SU-DHL-6 (cell line): ENCODE measurements at regions not wholly inside any gene's neighbourhood (a gene's known extent, or its start where the extent isn't known, plus 50 kb on each side); places are given as distances from the start of the nearest gene placed in this dataset.

Source experiments
- H2AFZ ChIP-seq: fragments of 200-600 bp; sonication (generic); 2 replicates; pipeline ENCODE4 v1.6.1; 2014; ENCODE audit warnings: low read depth, mild to moderate bottlenecking, moderate library complexity, mixed read lengths, antibody characterized with exemption, low read length; ENCODE audit not compliant: severe bottlenecking
- H3F3A ChIP-seq: fragments of 200-600 bp; shearing (Covaris generic); 2 replicates; pipeline ENCODE4 v1.6.0; 2016; ENCODE audit warnings: antibody characterized with exemption, mild to moderate bottlenecking; ENCODE audit not compliant: insufficient read depth
- H3K27ac ChIP-seq: fragments of 200-600 bp; sonication (generic); 2 replicates; pipeline ENCODE4 v1.5.1; 2016; ENCODE audit warnings: low read depth, mild to moderate bottlenecking, low read length, moderate library complexity, mixed read lengths
- H3K27me3 ChIP-seq: fragments of 200-600 bp; sonication (generic), shearing (Covaris generic); 2 replicates; pipeline ENCODE4 v1.6.0; 2014; ENCODE audit warnings: mild to moderate bottlenecking, low read length
- H3K36me3 ChIP-seq: fragments of 200-600 bp; sonication (generic); 2 replicates; pipeline ENCODE4 v1.6.1; 2014; ENCODE audit warnings: mild to moderate bottlenecking, low read length, mixed read lengths
- H3K4me2 ChIP-seq: fragments of 300-600, 200-600 bp; shearing (Covaris generic), sonication (generic); 2 replicates; pipeline ENCODE4 v1.6.0; 2014; ENCODE audit warnings: low read length, low read depth, mild to moderate bottlenecking; ENCODE audit not compliant: poor library complexity, severe bottlenecking
- H3K4me3 ChIP-seq: fragments of 200-600 bp; sonication (generic); 2 replicates; pipeline ENCODE4 v1.5.1; 2014; ENCODE audit warnings: antibody characterized with exemption, low read length, mild to moderate bottlenecking, mixed read lengths; ENCODE audit not compliant: insufficient read depth, poor library complexity, severe bottlenecking
- H3K79me2 ChIP-seq: fragments of 200-600 bp; sonication (generic); 2 replicates; pipeline ENCODE4 v1.6.1; 2014; ENCODE audit warnings: mild to moderate bottlenecking, low read length, moderate library complexity; ENCODE audit not compliant: insufficient read depth
- H3K9ac ChIP-seq: fragments of 200-600 bp; sonication (generic); 2 replicates; pipeline ENCODE4 v1.7.0; 2014; ENCODE audit warnings: mild to moderate bottlenecking, low read length
- H3K9me2 ChIP-seq: fragments of 200-600 bp; sonication (generic); replicated peaks from 2 replicates; pipeline ENCODE4 v1.6.1; 2014; ENCODE audit warnings: low read length; ENCODE audit not compliant: insufficient read depth
- H3K9me3 ChIP-seq: fragments of 200-600 bp; sonication (generic); 2 replicates; pipeline ENCODE4 v1.6.1; 2014; ENCODE audit warnings: low read length, mixed read lengths; ENCODE audit not compliant: insufficient read depth
- H4K20me1 ChIP-seq: fragments of 200-600 bp; sonication (generic); 2 replicates; pipeline ENCODE4 v1.6.1; 2014; ENCODE audit warnings: low read depth, mild to moderate bottlenecking, antibody characterized with exemption, low read length, moderate library complexity, mixed read lengths
- CTCF ChIP-seq: fragments of 200-600 bp; sonication (generic); IDR thresholded peaks from one replicate; pipeline ENCODE4 v1.5.1; 2017; ENCODE audit warnings: antibody characterized with exemption, mild to moderate bottlenecking, low read length, moderate library complexity; ENCODE audit not compliant: insufficient read depth, poor library complexity, severe bottlenecking
- EZH2phosphoT487 ChIP-seq: fragments of 200-600 bp; sonication (generic), shearing (Covaris generic); conservative IDR thresholded peaks from 2 replicates; pipeline ENCODE4 v1.6.1; 2018; ENCODE audit warnings: mild to moderate bottlenecking, antibody characterized with exemption, low read length, moderate library complexity, mixed read lengths

- H2AFZ ChIP-seq = no peak overlapping the region
- H3K4me3 ChIP-seq = no peak overlapping the region
- no peaks in the 10 kb centered on the region for H3K9me3 ChIP-seq
- no peaks in the 10 kb centered on the region for H3K27me3 ChIP-seq
- H4K20me1 ChIP-seq = no peaks in the 10 kb centered on the region
- H3K9ac ChIP-seq = no peak overlapping the region
- no peak overlapping the region for H3K4me2 ChIP-seq
- no peaks in the 10 kb centered on the region for H3K36me3 ChIP-seq
- no peak overlapping the region for H3K27ac ChIP-seq
- H3K9me2 ChIP-seq = no peaks in the 10 kb centered on the region
- no peaks in the 10 kb centered on the region for H3K79me2 ChIP-seq
- no peaks in the 10 kb centered on the region for H3F3A ChIP-seq
- TF ChIP-seq CTCF (no peak), EZH2phosphoT487 (no peak)
Observed at GRCh38 chr21:15172963-15173362, 108.2 kb upstream of the NRIP1 start.

GRCh38 chr21:15174923-15175322 is 110.1 kb upstream of the NRIP1 start:
- Histone ChIP-seq H4K20me1 (no peaks in the 10 kb centered on the region), H3K27me3 (no peaks in the 10 kb centered on the region), H3K4me3 (no peak overlapping the region), H3K79me2 (no peaks in the 10 kb centered on the region), H3K9me2 (no peaks in the 10 kb centered on the region), H3K9ac (no peak overlapping the region), H3K9me3 (no peaks in the 10 kb centered on the region), H3K36me3 (no peaks in the 10 kb centered on the region), H3F3A (no peaks in the 10 kb centered on the region), H3K4me2 (no peak overlapping the region), H3K27ac (no peak overlapping the region), H2AFZ (no peak overlapping the region)
- TF ChIP-seq EZH2phosphoT487 (no peak), CTCF (no peak)

- Histone ChIP-seq H3K9me2 (no peaks in the 10 kb centered on the region), H3K36me3 (no peaks in the 10 kb centered on the region), H4K20me1 (no peaks in the 10 kb centered on the region), H3K4me2 (no peak overlapping the region), H3K9me3 (no peaks in the 10 kb centered on the region; the same call in 1 of the 2 replicates), H3K79me2 (no peaks in the 10 kb centered on the region), H3K27ac (no peak overlapping the region), H3K4me3 (no peak overlapping the region), H3K27me3 (no peaks in the 10 kb centered on the region), H3K9ac (no peak overlapping the region), H2AFZ (no peak overlapping the region), H3F3A (no peaks in the 10 kb centered on the region)
- no peak for TF ChIP-seq CTCF
- TF ChIP-seq EZH2phosphoT487 = no peak
Observed at GRCh38 chr21:15182731-15183130, 117.9 kb upstream of the NRIP1 start.
